ENCODE measurements at regions not wholly inside any gene's neighbourhood (a gene's known extent, or its start where the extent isn't known, plus 50 kb on each side); places are given as distances from the start of the nearest gene placed in this dataset.

- 65 to 75% (median 68%) methylated on average over 2 of the region's 2 CpGs for WGBS, 5 donors
- intact Hi-C loops (cut with DNase I; ENCODE audit: low total_unique reads): no loop called here
- Histone ChIP-seq H3K36me3 (no peaks in the 10 kb centered on the region), H3K4me1 (no peaks in the 10 kb centered on the region), H3K9me3 (no peaks in the 10 kb centered on the region), H3K4me3 (no peak overlapping the region), H3K27me3 (replicated peaks in 1 of 7) (no peaks in the 10 kb centered on the region), H3K27ac (no peak overlapping the region)
- TF ChIP-seq CTCF (IDR thresholded peaks at IDR 0.05 in 8 of 11, conservative IDR thresholded peaks at IDR 0.05 in 3 of 11) (no peak), POLR2A (IDR thresholded peaks at IDR 0.05) (no peak), POLR2AphosphoS5 (IDR thresholded peaks at IDR 0.05) (no peak)
- DNase-seq: no peak
These were observed 167.4 kb downstream of the C12orf50 start for GRCh38 chr12:87861791-87862190.

GRCh38 chr12:87853448-87854003 is 175.7 kb downstream of the C12orf50 start:
- TF ChIP-seq CTCF (IDR thresholded peaks at IDR 0.05 in 8 of 11, conservative IDR thresholded peaks at IDR 0.05 in 3 of 11) (no peak), POLR2AphosphoS5 (IDR thresholded peaks at IDR 0.05) (no peak), POLR2A (IDR thresholded peaks at IDR 0.05) (no peak)

GRCh38 chr12:87849074-87849473 is 180.1 kb downstream of the C12orf50 start:
- DNase-seq: no peak
- TF ChIP-seq CTCF (IDR thresholded peaks at IDR 0.05 in 8 of 11, conservative IDR thresholded peaks at IDR 0.05 in 3 of 11) (no peak), POLR2AphosphoS5 (IDR thresholded peaks at IDR 0.05) (no peak), POLR2A (IDR thresholded peaks at IDR 0.05) (no peak)
- intact Hi-C loops (cut with DNase I; ENCODE audit: low total_unique reads): no loop called here
- no peak overlapping the region for H3K4me3 ChIP-seq
- H3K36me3 ChIP-seq: no peaks in the 10 kb centered on the region
- H3K27me3 ChIP-seq (replicated peaks in 1 of 7): no peaks in the 10 kb centered on the region
- 57 to 77% (median 66%) methylated on average over 2 of the region's 2 CpGs for WGBS, 5 donors
- peaks cover 0 to 4% (median 0%) of the 10 kb centered on the region in 6 donors for H3K4me1 ChIP-seq
- H3K27ac ChIP-seq: no peak overlapping the region
- no peaks in the 10 kb centered on the region for H3K9me3 ChIP-seq

More at GRCh38 chr12:87853448-87854003, 175.7 kb downstream of the C12orf50 start:
- 87 to 93% (median 92%) methylated on average over 6 of the region's 6 CpGs for WGBS, 5 donors
- Histone ChIP-seq H3K36me3 (no peaks in the 10 kb centered on the region), H3K27ac (no peak overlapping the region), H3K9me3 (no peaks in the 10 kb centered on the region), H3K4me1 (no peaks in the 10 kb centered on the region), H3K27me3 (replicated peaks in 1 of 7) (no peaks in the 10 kb centered on the region), H3K4me3 (no peak overlapping the region)
- no peak for DNase-seq
- intact Hi-C loops (cut with DNase I; ENCODE audit: low total_unique reads): no loop called here

GRCh38 chr12:87848248-87848868 is 180.8 kb downstream of the C12orf50 start:
- Histone ChIP-seq H3K27me3 (replicated peaks in 1 of 7) (no peaks in the 10 kb centered on the region), H3K4me1 (peaks cover 0 to 4% (median 0%) of the 10 kb centered on the region in 6 donors), H3K9me3 (no peaks in the 10 kb centered on the region), H3K4me3 (no peak overlapping the region), H3K36me3 (no peaks in the 10 kb centered on the region), H3K27ac (no peak overlapping the region)
- intact Hi-C loops (cut with DNase I; ENCODE audit: low total_unique reads): no loop called here
- WGBS, 5 donors: 7 to 15% (median 13%) methylated on average over 2 of the region's 2 CpGs
- no peak for DNase-seq
- TF ChIP-seq CTCF (IDR thresholded peaks at IDR 0.05 in 8 of 11, conservative IDR thresholded peaks at IDR 0.05 in 3 of 11) (peak; percentile 10 to 80 (median 64)), POLR2AphosphoS5 (IDR thresholded peaks at IDR 0.05) (no peak), POLR2A (IDR thresholded peaks at IDR 0.05) (no peak)
